HG03175 (cell line): ENCODE measurements at regions not wholly inside any gene's neighbourhood (a gene's known extent, or its start where the extent isn't known, plus 50 kb on each side); places are given as distances from the start of the nearest gene placed in this dataset.

Experiments used
- ATAC-seq: cut with Tn5 transposase; IDR thresholded peaks from one replicate; pipeline ENCODE4 v1.9.1; 2021; ENCODE audit warnings: mild to moderate bottlenecking, moderate library complexity; ENCODE audit not compliant: unreplicated experiment

- no peak for ATAC-seq
Measured at GRCh38 chr5:163619951-163620350, 114.5 kb downstream of the MAT2B start.

GRCh38 chr5:163622799-163623198 lies 117.4 kb downstream of the MAT2B start:
- no peak for ATAC-seq

GRCh38 chr5:163623524-163623923 lies 118.1 kb downstream of the MAT2B start:
- ATAC-seq, result no peak

GRCh38 chr5:163623986-163624385 lies 118.6 kb downstream of the MAT2B start:
- no peak for ATAC-seq

- ATAC-seq, result no peak
Measured at GRCh38 chr5:163624431-163624830, 119.0 kb downstream of the MAT2B start.

- ATAC-seq, result no peak
Measured at GRCh38 chr5:163626904-163627434, 121.5 kb downstream of the MAT2B start.

- no peak for ATAC-seq
Measured at GRCh38 chr5:163631856-163632255, 126.4 kb downstream of the MAT2B start.

GRCh38 chr5:163633926-163634460 lies 128.6 kb downstream of the MAT2B start:
- no peak for ATAC-seq

GRCh38 chr5:163635631-163636030 lies 130.2 kb downstream of the MAT2B start:
- ATAC-seq, result no peak

GRCh38 chr5:163642904-163643303 lies 137.5 kb downstream of the MAT2B start:
- no peak for ATAC-seq

- ATAC-seq, result no peak
Measured at GRCh38 chr5:163645421-163646416, 140.3 kb downstream of the MAT2B start.

- ATAC-seq, result no peak
Measured at GRCh38 chr5:163649514-163649913, 144.1 kb downstream of the MAT2B start.

GRCh38 chr5:163653526-163653925 lies 148.1 kb downstream of the MAT2B start:
- no peak for ATAC-seq

- ATAC-seq, result no peak
Measured at GRCh38 chr5:163658702-163659567, 153.5 kb downstream of the MAT2B start.

GRCh38 chr5:163659568-163659902 lies 154.1 kb downstream of the MAT2B start:
- no peak for ATAC-seq

- ATAC-seq, result no peak
Measured at GRCh38 chr5:163660486-163660885, 155.1 kb downstream of the MAT2B start.

GRCh38 chr5:163661360-163661759 lies 155.9 kb downstream of the MAT2B start:
- ATAC-seq, result no peak

- no peak for ATAC-seq
Measured at GRCh38 chr5:163670036-163670435, 164.6 kb downstream of the MAT2B start.

- ATAC-seq, result no peak
Measured at GRCh38 chr5:163677092-163677491, 171.7 kb downstream of the MAT2B start.

GRCh38 chr5:163682234-163682633 lies 176.8 kb downstream of the MAT2B start:
- ATAC-seq, result no peak

- ATAC-seq, result no peak
Measured at GRCh38 chr5:163687414-163687813, 182.0 kb downstream of the MAT2B start.
